HEK293 (cell line): ENCODE measurements at regions not wholly inside any gene's neighbourhood (a gene's known extent, or its start where the extent isn't known, plus 50 kb on each side); places are given as distances from the start of the nearest gene placed in this dataset.

Source experiments
- ATF2 ChIP-seq: fragments of 450-650 bp; formaldehyde crosslinking; IDR thresholded peaks from 2 replicates; pipeline ENCODE4 v1.5.1; 2016; ENCODE audit warnings: missing biosample characterization, missing genetic modification characterization, low read depth
- CTCF ChIP-seq: fragments of 450-650 bp; formaldehyde crosslinking; IDR thresholded peaks from 2 replicates; pipeline ENCODE4 v1.5.1; 2016; ENCODE audit warnings: missing biosample characterization, missing genetic modification characterization
- IKZF3 ChIP-seq: fragments of 450-650 bp; IDR thresholded peaks from 2 replicates; pipeline ENCODE4 v1.5.0; 2018; ENCODE audit warnings: missing biosample characterization, mild to moderate bottlenecking, missing genetic modification characterization, moderate library complexity
- REST ChIP-seq: fragments of 450-650 bp; formaldehyde crosslinking; IDR thresholded peaks from 2 replicates; pipeline ENCODE4 v1.5.1; 2016; ENCODE audit warnings: missing biosample characterization, missing genetic modification characterization
- ZBTB26 ChIP-seq: fragments of 450-650 bp; formaldehyde crosslinking; optimal IDR thresholded peaks from 2 replicates; pipeline ENCODE3; 2016; ENCODE audit warnings: missing biosample characterization, mild to moderate bottlenecking, missing genetic modification characterization
- ZNF211 ChIP-seq: fragments of 450-650 bp; formaldehyde crosslinking; IDR thresholded peaks from 2 replicates; pipeline ENCODE4 v1.5.1; 2016; ENCODE audit warnings: low read depth, missing biosample characterization, missing genetic modification characterization
- ZNF266 ChIP-seq: fragments of 450-650 bp; formaldehyde crosslinking; IDR thresholded peaks from 2 replicates; pipeline ENCODE4 v1.5.1; 2016; ENCODE audit warnings: missing biosample characterization, missing genetic modification characterization, low read depth
- ZNF350 ChIP-seq: fragments of 450-650 bp; formaldehyde crosslinking; IDR thresholded peaks from 2 replicates; pipeline ENCODE4 v1.5.0; 2017; ENCODE audit warnings: missing biosample characterization, mild to moderate bottlenecking, missing genetic modification characterization
- ZNF596 ChIP-seq: fragments of 450-650 bp; IDR thresholded peaks from 2 replicates; pipeline ENCODE4 v1.5.0; 2018; ENCODE audit warnings: missing biosample characterization, mild to moderate bottlenecking, missing genetic modification characterization, moderate library complexity
- ZNF639 ChIP-seq: fragments of 450-650 bp; formaldehyde crosslinking; IDR thresholded peaks from 2 replicates; pipeline ENCODE4 v1.5.1; 2016; ENCODE audit warnings: missing biosample characterization, missing genetic modification characterization

GRCh38 chr7:125871431-125871830, 941.8 kb upstream of the POT1 start:
- TF ChIP-seq CTCF (no peak), ZNF350 (tag by site-specific recombination) (no peak), ZNF266 (tag by site-specific recombination) (no peak), ZNF596 (tag by site-specific recombination) (no peak), IKZF3 (tag by site-specific recombination) (no peak), REST (tag by site-specific recombination) (no peak), ZNF211 (tag by site-specific recombination) (no peak), ZBTB26 (tag by site-specific recombination) (no peak), ATF2 (tag by site-specific recombination) (no peak), ZNF639 (tag by site-specific recombination) (no peak)
